Rectal smooth muscle tissue (tissue), 1 donor: ENCODE measurements at regions not wholly inside any gene's neighbourhood (a gene's known extent, or its start where the extent isn't known, plus 50 kb on each side); places are given as distances from the start of the nearest gene placed in this dataset.

Source experiments
- H3K27ac ChIP-seq: one replicate; pipeline ENCODE4 v1.7.0; 2013; ENCODE audit warnings: low read depth, low read length, inconsistent platforms
- H3K27me3 ChIP-seq: one replicate; pipeline ENCODE4 v1.7.0; 2013; ENCODE audit warnings: low read length; ENCODE audit not compliant: control insufficient read depth, insufficient read depth
- H3K36me3 ChIP-seq: one replicate; pipeline ENCODE4 v1.7.0; 2013; ENCODE audit warnings: low read length; ENCODE audit not compliant: control insufficient read depth, insufficient read depth
- H3K4me1 ChIP-seq: one replicate; pipeline ENCODE4 v1.7.0; 2013; ENCODE audit warnings: low read length; ENCODE audit not compliant: control insufficient read depth, insufficient read depth
- H3K4me3 ChIP-seq: one replicate; pipeline ENCODE4 v1.7.0; 2013; ENCODE audit warnings: low read length
- H3K9ac ChIP-seq: one replicate; pipeline ENCODE4 v1.7.0; 2013; ENCODE audit warnings: low read length

DNA sequence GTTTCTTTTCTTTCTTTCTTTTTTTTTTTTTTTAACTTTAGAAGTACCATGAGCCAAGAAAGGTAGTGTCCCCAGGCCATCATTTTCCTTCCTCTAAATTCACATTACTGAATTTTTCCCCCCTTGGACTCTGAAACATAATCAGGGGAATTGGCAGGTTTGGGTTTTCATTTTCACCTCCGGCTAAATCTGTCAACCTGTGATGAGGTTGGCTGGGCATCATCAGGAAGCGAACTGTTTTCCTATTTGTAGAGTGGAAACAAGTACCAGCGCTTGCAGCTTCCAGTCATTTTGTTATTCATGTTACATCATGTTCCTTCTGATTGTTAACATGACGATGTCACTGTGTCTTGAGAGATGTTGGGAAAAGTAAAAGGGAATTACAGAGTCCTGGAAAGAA lies 641.9 kb upstream of the RBFOX1 start:
- H3K4me3 ChIP-seq, result no peak overlapping the region
- H3K9ac ChIP-seq, result no peak overlapping the region
- H3K36me3 ChIP-seq, result no peaks in the 10 kb centered on the region
- H3K27me3 ChIP-seq, result no peaks in the 10 kb centered on the region
- no peak overlapping the region for H3K27ac ChIP-seq
- H3K4me1 ChIP-seq, result no peaks in the 10 kb centered on the region

DNA sequence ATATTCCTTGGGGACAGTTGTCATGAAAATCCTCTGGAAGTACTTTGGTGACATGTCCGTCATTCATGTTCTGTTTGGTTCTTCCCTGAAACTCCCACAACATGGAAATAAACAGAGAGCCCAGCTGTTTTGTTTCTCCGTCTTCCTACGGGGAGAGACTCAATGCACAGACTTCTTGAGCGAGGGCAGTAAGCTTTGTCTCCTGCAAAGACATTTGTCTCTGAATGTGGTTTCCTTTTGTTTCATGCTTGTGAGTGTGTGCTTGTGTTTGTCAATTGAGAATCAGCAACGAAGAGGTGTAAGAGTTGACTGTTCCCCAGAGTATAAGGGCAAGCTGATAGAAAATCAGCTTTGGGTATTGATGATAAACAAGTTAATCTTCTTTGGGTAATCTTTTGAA lies 643.0 kb upstream of the RBFOX1 start:
- no peak overlapping the region for H3K4me3 ChIP-seq
- H3K27ac ChIP-seq, result no peak overlapping the region
- no peaks in the 10 kb centered on the region for H3K4me1 ChIP-seq
- no peak overlapping the region for H3K9ac ChIP-seq
- H3K36me3 ChIP-seq, result no peaks in the 10 kb centered on the region
- no peaks in the 10 kb centered on the region for H3K27me3 ChIP-seq

DNA sequence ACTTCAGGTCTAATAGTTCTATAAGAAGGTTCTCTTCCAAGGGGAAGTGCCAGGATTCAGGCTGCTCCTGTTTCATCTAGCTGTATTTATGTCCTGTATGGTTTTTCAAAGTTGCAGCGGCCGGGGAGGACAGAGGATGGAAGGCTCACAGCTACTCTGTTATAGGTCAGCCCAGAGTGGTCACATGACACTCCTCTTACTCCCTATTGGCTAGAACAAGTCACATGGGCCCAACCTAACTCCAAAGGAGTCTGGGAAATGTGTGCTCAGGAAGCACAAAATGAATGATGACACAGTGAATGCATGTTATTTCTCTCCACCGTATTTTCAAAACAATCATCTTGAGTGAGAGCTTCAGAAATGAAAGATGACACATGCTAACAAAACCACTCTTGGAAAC lies 645.1 kb upstream of the RBFOX1 start:
- no peak overlapping the region for H3K9ac ChIP-seq
- H3K4me3 ChIP-seq, result no peak overlapping the region
- no peaks in the 10 kb centered on the region for H3K36me3 ChIP-seq
- no peaks in the 10 kb centered on the region for H3K27me3 ChIP-seq
- no peaks in the 10 kb centered on the region for H3K4me1 ChIP-seq
- no peak overlapping the region for H3K27ac ChIP-seq

DNA sequence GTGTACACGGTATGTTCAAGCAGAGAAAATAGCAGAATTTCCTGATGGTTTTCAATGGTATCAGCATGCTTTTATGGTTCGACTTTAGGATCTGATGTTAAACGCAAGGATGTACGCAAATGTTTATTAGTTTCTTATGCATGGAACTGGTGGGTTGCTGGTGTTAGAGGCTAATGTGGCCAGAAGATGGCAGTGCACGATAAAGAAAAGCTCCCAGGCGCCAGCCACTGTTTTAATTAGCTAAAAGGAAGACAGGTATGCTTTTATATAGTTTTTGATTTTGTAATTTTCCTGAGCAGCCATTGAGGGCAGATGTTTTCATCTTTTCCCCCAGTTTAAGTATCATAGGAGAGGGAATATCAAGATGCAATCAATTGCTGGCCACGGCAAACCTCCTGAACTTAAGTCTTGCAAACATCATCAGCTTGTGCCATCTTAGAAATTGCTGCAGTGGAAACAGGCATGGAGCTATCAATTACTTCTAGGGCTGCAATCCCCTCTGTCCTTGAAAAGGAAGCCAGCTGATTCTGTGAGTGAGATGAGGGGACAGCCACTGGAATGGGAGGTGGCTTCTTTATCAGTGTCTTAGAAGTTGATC lies 648.5 kb upstream of the RBFOX1 start:
- Histone ChIP-seq H3K27me3 (no peaks in the 10 kb centered on the region), H3K9ac (no peak overlapping the region), H3K36me3 (no peaks in the 10 kb centered on the region), H3K27ac (no peak overlapping the region), H3K4me1 (no peaks in the 10 kb centered on the region), H3K4me3 (no peak overlapping the region)

DNA sequence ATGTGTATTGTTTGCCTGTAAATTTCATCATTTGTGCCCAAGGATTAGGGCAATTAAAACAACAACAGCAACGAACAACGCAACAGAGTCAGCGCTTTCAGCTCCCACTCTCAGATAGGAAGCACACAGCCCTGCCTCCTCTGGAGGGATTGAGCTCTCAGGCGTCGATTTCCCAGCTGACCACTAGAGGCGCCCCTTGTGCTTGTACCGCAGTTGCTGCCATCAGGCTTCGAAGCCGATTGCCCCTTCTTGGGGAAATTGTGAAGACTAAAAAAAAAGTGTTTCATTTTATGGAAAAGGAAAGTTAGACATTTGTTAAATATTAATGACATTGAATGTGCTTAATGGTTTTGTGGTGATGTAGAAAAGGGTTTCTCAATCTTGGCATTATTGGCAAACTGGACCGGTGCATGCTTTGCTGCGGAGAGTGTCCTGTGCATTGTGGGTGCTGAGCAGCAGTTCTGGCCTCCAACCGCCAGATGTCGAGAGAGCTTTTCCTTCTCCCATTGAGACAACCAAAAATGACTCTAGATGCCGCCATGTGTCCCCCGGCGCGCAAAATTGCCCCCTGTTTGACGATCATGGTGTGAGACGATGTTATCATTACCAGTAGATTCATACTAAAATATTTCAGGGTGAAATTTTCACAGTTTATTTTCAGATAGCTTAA lies 650.4 kb upstream of the RBFOX1 start:
- H3K27me3 ChIP-seq, result no peaks in the 10 kb centered on the region
- H3K9ac ChIP-seq, result no peak overlapping the region

DNA sequence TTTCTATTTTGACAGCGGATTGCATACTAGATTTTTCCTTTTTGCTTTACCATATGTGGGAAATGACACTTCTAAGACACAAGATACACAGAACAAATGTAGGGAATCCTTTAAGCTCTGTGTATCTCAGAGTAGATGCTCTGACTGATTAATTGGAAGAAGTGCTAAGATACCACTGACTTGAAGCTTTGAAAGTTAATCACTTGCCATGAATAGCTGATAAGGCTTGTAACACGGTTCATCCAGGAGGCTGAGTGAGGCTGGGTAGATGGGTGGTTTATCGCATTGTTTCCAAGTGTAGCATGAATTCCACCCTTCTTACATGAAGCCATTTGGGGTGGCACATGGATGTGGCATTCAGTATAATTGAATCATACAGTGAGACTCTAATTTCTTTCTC lies 654.1 kb upstream of the RBFOX1 start:
- Histone ChIP-seq H3K4me1 (no peaks in the 10 kb centered on the region), H3K36me3 (no peaks in the 10 kb centered on the region), H3K27ac (no peak overlapping the region)

More for the DNA sequence above, 650.4 kb upstream of the RBFOX1 start:
- no peaks in the 10 kb centered on the region for H3K36me3 ChIP-seq
- no peak overlapping the region for H3K27ac ChIP-seq
- H3K4me1 ChIP-seq, result no peaks in the 10 kb centered on the region
- H3K4me3 ChIP-seq, result no peak overlapping the region

DNA sequence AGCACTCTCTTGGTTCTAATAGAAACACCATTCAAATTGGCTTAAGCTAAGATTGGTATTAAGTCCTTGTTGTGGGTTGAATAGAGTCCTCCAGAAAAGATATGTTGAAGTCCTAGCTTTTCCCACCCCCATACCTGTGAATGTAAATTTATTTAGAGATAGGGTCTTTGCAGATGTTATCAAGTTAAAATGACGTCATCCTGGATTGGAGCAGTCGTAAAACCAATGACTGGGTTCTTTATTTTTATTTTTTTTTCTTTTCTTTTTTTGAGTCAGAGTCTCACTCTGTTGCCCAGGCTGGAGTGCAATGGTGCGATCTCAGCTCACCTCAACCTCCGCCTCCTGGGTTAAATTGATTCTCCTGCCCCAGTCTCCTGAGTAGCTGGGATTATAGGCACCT lies 658.6 kb upstream of the RBFOX1 start:
- Histone ChIP-seq H3K4me1 (no peaks in the 10 kb centered on the region), H3K4me3 (no peak overlapping the region), H3K27me3 (no peaks in the 10 kb centered on the region), H3K36me3 (no peaks in the 10 kb centered on the region), H3K27ac (no peak overlapping the region), H3K9ac (no peak overlapping the region)

More for the DNA sequence above, 654.1 kb upstream of the RBFOX1 start:
- H3K9ac ChIP-seq, result no peak overlapping the region
- no peak overlapping the region for H3K4me3 ChIP-seq
- H3K27me3 ChIP-seq, result no peaks in the 10 kb centered on the region

DNA sequence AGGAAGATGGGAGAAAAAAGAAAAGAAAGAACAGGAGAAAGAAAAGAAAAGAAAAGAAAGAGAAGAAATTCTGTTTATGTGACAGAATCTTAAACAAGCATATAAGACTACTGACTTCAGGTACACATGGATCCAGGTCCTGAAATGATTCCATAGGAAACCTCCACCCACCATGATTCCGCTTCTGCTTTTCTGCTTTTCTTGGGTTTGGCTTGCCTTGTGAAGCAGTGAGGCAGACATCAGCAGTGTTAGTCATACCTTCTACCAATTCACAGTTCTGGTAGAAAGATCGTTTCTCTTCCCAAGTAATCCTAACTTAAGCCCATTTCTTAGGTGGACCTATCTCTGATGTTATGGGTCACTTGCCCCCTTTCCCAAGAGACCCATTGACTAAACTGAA lies 660.1 kb upstream of the RBFOX1 start:
- Histone ChIP-seq H3K27ac (no peak overlapping the region), H3K27me3 (no peaks in the 10 kb centered on the region), H3K9ac (no peak overlapping the region), H3K4me1 (no peaks in the 10 kb centered on the region), H3K36me3 (no peaks in the 10 kb centered on the region), H3K4me3 (no peak overlapping the region)

DNA sequence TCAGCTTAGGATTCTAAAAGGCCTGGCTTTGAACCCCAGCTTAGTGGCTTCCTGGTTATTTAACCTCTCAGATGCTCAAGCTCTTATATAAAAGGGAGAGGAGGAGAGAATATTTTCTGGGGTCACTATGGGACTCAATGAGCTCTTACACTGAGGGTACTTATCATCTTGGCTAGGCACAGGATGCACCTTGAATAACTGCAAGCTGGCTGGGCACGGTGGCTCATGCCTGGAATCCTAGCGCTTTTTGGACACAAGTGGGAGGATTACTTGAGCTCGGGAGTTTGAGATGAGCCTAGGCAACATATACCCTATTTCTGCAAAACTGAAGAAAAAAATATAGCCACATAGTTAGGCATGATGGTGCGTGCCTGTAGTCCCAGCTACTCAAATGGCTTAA lies 665.3 kb upstream of the RBFOX1 start:
- Histone ChIP-seq H3K36me3 (no peaks in the 10 kb centered on the region), H3K4me1 (no peaks in the 10 kb centered on the region), H3K9ac (no peak overlapping the region), H3K27me3 (no peaks in the 10 kb centered on the region), H3K4me3 (no peak overlapping the region), H3K27ac (no peak overlapping the region)

DNA sequence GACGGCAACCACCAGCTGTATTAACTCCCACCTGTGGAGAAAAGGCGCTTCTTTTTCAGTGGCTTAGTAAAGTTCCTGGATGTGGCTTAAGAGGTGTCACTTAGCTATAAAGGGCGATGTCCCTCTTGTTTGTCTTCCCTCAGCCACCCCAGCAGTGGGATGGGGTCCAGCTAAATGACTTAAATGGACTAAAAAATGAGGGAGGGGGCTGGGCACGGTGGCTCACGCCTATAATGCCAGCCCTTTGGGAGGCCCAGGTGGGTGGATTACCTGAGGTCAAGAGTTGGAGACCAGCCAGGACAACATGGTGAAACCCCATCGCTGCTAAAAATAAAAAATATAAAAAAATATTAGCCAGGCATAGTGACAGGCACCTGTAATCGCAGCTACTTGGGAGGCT lies 667.5 kb upstream of the RBFOX1 start:
- H3K9ac ChIP-seq, result no peak overlapping the region
- H3K36me3 ChIP-seq, result no peaks in the 10 kb centered on the region
- H3K27me3 ChIP-seq, result no peaks in the 10 kb centered on the region
- H3K4me1 ChIP-seq, result no peaks in the 10 kb centered on the region
- no peak overlapping the region for H3K27ac ChIP-seq
- H3K4me3 ChIP-seq, result no peak overlapping the region

DNA sequence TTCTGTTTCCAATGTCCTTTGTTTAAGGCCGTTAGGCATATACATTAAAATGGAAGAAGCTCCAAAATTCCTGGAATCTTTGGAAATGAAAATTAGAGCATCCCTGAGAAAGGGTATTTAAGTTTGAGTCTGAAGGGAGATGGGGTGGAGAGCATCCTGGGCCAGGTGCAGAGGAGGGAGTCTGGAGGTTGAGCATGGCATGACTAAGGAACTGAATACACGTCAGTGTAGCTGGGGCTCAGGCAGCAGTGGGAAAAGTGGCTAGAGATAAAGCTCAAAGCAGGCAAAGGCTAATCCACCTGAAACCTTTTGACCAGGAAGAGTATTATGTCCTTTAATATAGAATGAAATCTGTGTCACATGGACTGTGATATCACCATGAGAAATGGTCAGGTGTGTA lies 669.0 kb upstream of the RBFOX1 start:
- Histone ChIP-seq H3K4me1 (no peaks in the 10 kb centered on the region), H3K27ac (no peak overlapping the region), H3K36me3 (no peaks in the 10 kb centered on the region), H3K4me3 (no peak overlapping the region), H3K27me3 (no peaks in the 10 kb centered on the region), H3K9ac (no peak overlapping the region)

DNA sequence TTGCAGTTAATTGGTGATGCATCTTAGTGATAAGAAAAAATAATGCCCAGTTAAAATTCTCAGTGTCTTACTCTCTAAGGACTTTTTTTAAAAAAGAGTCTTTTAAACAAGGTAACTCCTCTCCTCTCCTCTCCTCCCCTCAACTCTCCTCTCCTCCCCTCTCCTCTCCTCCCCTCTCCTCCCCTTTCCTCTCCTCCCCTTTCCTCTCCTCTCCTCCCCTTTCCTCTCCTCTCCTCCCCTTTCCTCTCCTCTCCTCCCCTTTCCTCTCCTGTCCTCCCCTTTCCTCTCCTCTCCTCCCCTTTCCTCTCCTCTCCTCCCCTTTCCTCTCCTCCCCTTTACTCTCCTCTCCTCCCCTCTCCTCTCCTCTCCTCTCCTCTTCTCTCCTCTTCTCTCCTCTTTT lies 675.9 kb upstream of the RBFOX1 start:
- H3K27me3 ChIP-seq, result no peaks in the 10 kb centered on the region
- no peaks in the 10 kb centered on the region for H3K4me1 ChIP-seq
- no peaks in the 10 kb centered on the region for H3K36me3 ChIP-seq
- H3K9ac ChIP-seq, result no peak overlapping the region
- H3K27ac ChIP-seq, result no peak overlapping the region
- no peak overlapping the region for H3K4me3 ChIP-seq

DNA sequence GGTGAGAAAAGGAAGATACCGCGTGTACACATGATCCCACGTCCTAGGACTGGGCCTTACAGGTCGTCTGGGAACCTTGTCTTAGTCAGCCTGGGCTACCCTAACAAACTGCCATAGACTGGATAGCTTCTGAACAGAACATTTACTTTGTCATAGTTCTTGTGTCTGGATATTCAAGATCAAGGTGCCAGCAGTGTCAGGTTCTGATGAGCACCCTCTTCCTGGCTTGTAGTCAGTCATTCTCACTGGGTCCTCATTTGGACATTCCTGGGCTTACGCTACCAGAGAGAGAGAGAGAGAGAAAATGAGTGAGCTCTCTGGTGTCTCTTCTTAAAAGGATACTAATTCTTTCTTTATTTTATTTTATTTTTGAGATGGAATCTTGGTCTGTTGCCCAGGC lies 685.8 kb upstream of the RBFOX1 start:
- no peak overlapping the region for H3K27ac ChIP-seq
- H3K36me3 ChIP-seq, result no peaks in the 10 kb centered on the region
- no peak overlapping the region for H3K9ac ChIP-seq
- no peaks in the 10 kb centered on the region for H3K27me3 ChIP-seq
- no peaks in the 10 kb centered on the region for H3K4me1 ChIP-seq
- no peak overlapping the region for H3K4me3 ChIP-seq
